Endothelial cell of hepatic sinusoid (primary cell): ENCODE measurements at regions not wholly inside any gene's neighbourhood (a gene's known extent, or its start where the extent isn't known, plus 50 kb on each side); places are given as distances from the start of the nearest gene placed in this dataset.
"Not testable (repeated sequence)": the region's sequence is repeated elsewhere in the genome, so short reads cannot be mapped to it uniquely, and the experiment has no call there.

Experiments used
- in situ Hi-C: cut with HindIII; loops from 2 replicates; pipeline ENCODE4 v1.10.0; 2017; ENCODE audit warnings: low sequenced_read_pairs

- in situ Hi-C loops: no loop called here
Measured at GRCh38 chr2:49861821-49862220, 707.5 kb upstream of the FSHR start.

GRCh38 chr2:49860834-49861233 is 706.5 kb upstream of the FSHR start:
- in situ Hi-C loops: no loop called here

GRCh38 chr2:49860170-49860569 is 705.9 kb upstream of the FSHR start:
- in situ Hi-C loops: no loop called here

GRCh38 chr2:49858657-49859056 is 704.3 kb upstream of the FSHR start:
- in situ Hi-C loops: no loop called here

- in situ Hi-C loops: no loop called here
Measured at GRCh38 chr2:49858113-49858490, 703.8 kb upstream of the FSHR start.

- in situ Hi-C loops: no loop called here
Measured at GRCh38 chr2:49857371-49858112, 703.2 kb upstream of the FSHR start.

- in situ Hi-C loops: no loop called here
Measured at GRCh38 chr2:49845671-49846070, 691.4 kb upstream of the FSHR start.

GRCh38 chr2:49845021-49845420 is 690.7 kb upstream of the FSHR start:
- in situ Hi-C loops: no loop called here

- in situ Hi-C loops: not testable (repeated sequence)
Measured at GRCh38 chr2:49844113-49844512, 689.8 kb upstream of the FSHR start.

- in situ Hi-C loops: no loop called here
Measured at GRCh38 chr2:49843314-49843713, 689.0 kb upstream of the FSHR start.

- in situ Hi-C loops: no loop called here
Measured at GRCh38 chr2:49840428-49840975, 686.2 kb upstream of the FSHR start.

GRCh38 chr2:49839818-49840217 is 685.5 kb upstream of the FSHR start:
- in situ Hi-C loops: no loop called here

GRCh38 chr2:49837561-49838293 is 683.4 kb upstream of the FSHR start:
- in situ Hi-C loops: no loop called here

- in situ Hi-C loops: no loop called here
Measured at GRCh38 chr2:49836017-49836416, 681.7 kb upstream of the FSHR start.

GRCh38 chr2:49834433-49834832 is 680.1 kb upstream of the FSHR start:
- in situ Hi-C loops: no loop called here

- in situ Hi-C loops: no loop called here
Measured at GRCh38 chr2:49832555-49832954, 678.2 kb upstream of the FSHR start.

GRCh38 chr2:49831698-49832367 is 677.5 kb upstream of the FSHR start:
- in situ Hi-C loops: no loop called here

- in situ Hi-C loops: no loop called here
Measured at GRCh38 chr2:49830846-49831245, 676.5 kb upstream of the FSHR start.

GRCh38 chr2:49827366-49827765 is 673.1 kb upstream of the FSHR start:
- in situ Hi-C loops: no loop called here

GRCh38 chr2:49813208-49813607 is 658.9 kb upstream of the FSHR start:
- in situ Hi-C loops: no loop called here

GRCh38 chr2:49812730-49813129 is 658.4 kb upstream of the FSHR start:
- in situ Hi-C loops: no loop called here

- in situ Hi-C loops: no loop called here
Measured at GRCh38 chr2:49811502-49811901, 657.2 kb upstream of the FSHR start.
